H9 (cell line): ENCODE measurements at regions not wholly inside any gene's neighbourhood (a gene's known extent, or its start where the extent isn't known, plus 50 kb on each side); places are given as distances from the start of the nearest gene placed in this dataset.

Experiments
- DNase-seq: peaks from one replicate; pipeline ENCODE4 v3.0.0-alpha.2; 2017
- H2AFZ ChIP-seq: one replicate; pipeline ENCODE4 v1.6.1; 2013; ENCODE audit warnings: mild to moderate bottlenecking, low read length, control low read depth, moderate library complexity
- H2AK5ac ChIP-seq: 2 replicates; pipeline ENCODE4 v1.6.1; 2013; ENCODE audit warnings: low read length, control low read depth, mixed read lengths; ENCODE audit not compliant: insufficient read length
- H2BK120ac ChIP-seq: one replicate; pipeline ENCODE4 v1.6.1; 2013; ENCODE audit warnings: low read depth, mild to moderate bottlenecking, low read length, control low read depth, inconsistent platforms; ENCODE audit not compliant: poor library complexity, severe bottlenecking
- H2BK12ac ChIP-seq: 2 replicates; pipeline ENCODE4 v1.6.1; 2013; ENCODE audit warnings: low read length, control low read depth, mixed read lengths, low read depth; ENCODE audit not compliant: insufficient read length
- H2BK15ac ChIP-seq: 2 replicates; pipeline ENCODE4 v1.6.1; 2013; ENCODE audit warnings: low read depth, low read length, control low read depth
- H2BK20ac ChIP-seq: one replicate; pipeline ENCODE4 v1.6.1; 2013; ENCODE audit warnings: low read depth, mild to moderate bottlenecking, low read length, control low read depth, inconsistent platforms; ENCODE audit not compliant: poor library complexity, severe bottlenecking
- H2BK5ac ChIP-seq: 2 replicates; pipeline ENCODE4 v1.6.1; 2013; ENCODE audit warnings: low read length, control low read depth, mixed read lengths; ENCODE audit not compliant: insufficient read length
- H3K14ac ChIP-seq: 2 replicates; pipeline ENCODE4 v1.6.1; 2013; ENCODE audit warnings: low read length, control low read depth; ENCODE audit not compliant: insufficient read depth
- H3K18ac ChIP-seq: 2 replicates; pipeline ENCODE4 v1.6.1; 2013; ENCODE audit warnings: low read depth, mild to moderate bottlenecking, mixed read lengths, low read length, control low read depth; ENCODE audit not compliant: insufficient read length
- H3K23ac ChIP-seq: 2 replicates; pipeline ENCODE4 v1.6.1; 2013; ENCODE audit warnings: low read length, control low read depth, mixed read lengths, low read depth; ENCODE audit not compliant: insufficient read length
- H3K23me2 ChIP-seq: 2 replicates; pipeline ENCODE4 v1.6.1; 2013; ENCODE audit warnings: low read depth, mild to moderate bottlenecking, mixed read lengths, low read length, control low read depth; ENCODE audit not compliant: insufficient read length, poor library complexity, severe bottlenecking
- H3K27ac ChIP-seq: 2 replicates; pipeline ENCODE4 v1.5.1; 2013; ENCODE audit warnings: low read length, control low read depth, mixed read lengths, low read depth; ENCODE audit not compliant: insufficient read length
- H3K27me3 ChIP-seq: 2 replicates; pipeline ENCODE4 v1.6.1; 2013; ENCODE audit warnings: low read length, control low read depth, inconsistent platforms; ENCODE audit not compliant: insufficient read depth
- H3K4ac ChIP-seq: 2 replicates; pipeline ENCODE4 v1.6.1; 2013; ENCODE audit warnings: low read depth, mild to moderate bottlenecking, control low read depth, inconsistent platforms, low read length, moderate library complexity
- H3K4me1 ChIP-seq: 2 replicates; pipeline ENCODE4 v1.6.1; 2013; ENCODE audit warnings: low read length, control low read depth, inconsistent platforms; ENCODE audit not compliant: insufficient read depth
- H3K4me2 ChIP-seq: 2 replicates; pipeline ENCODE4 v1.6.1; 2013; ENCODE audit warnings: low read length, control low read depth, mixed read lengths; ENCODE audit not compliant: insufficient read length, insufficient read depth
- H3K56ac ChIP-seq: 2 replicates; pipeline ENCODE4 v1.6.1; 2013; ENCODE audit warnings: low read depth, mild to moderate bottlenecking, mixed read lengths, low read length, control low read depth; ENCODE audit not compliant: insufficient read length
- H3K79me1 ChIP-seq: 2 replicates; pipeline ENCODE4 v1.6.1; 2013; ENCODE audit warnings: low read depth, mild to moderate bottlenecking, moderate library complexity, low read length, control low read depth, inconsistent platforms; ENCODE audit not compliant: insufficient read depth, poor library complexity, severe bottlenecking
- H3K79me2 ChIP-seq: 2 replicates; pipeline ENCODE4 v1.6.1; 2013; ENCODE audit warnings: low read length, control low read depth, inconsistent platforms; ENCODE audit not compliant: insufficient read depth
- H3K9ac ChIP-seq: 2 replicates; pipeline ENCODE4 v1.6.1; 2013; ENCODE audit warnings: low read length, control low read depth, mixed read lengths; ENCODE audit not compliant: insufficient read length; ENCODE audit errors: extremely low read depth
- H3K9me3 ChIP-seq: one replicate; pipeline ENCODE4 v1.6.1; 2013; ENCODE audit warnings: low read depth, low read length, inconsistent platforms; ENCODE audit not compliant: control insufficient read depth
- H3T11ph ChIP-seq: one replicate; pipeline ENCODE4 v1.6.1; 2013; ENCODE audit warnings: mild to moderate bottlenecking, low read length, control low read depth, inconsistent platforms
- H4K20me1 ChIP-seq: one replicate; pipeline ENCODE4 v1.6.1; 2013; ENCODE audit not compliant: control insufficient read depth, insufficient read length, insufficient read depth
- H4K5ac ChIP-seq: 2 replicates; pipeline ENCODE4 v1.6.1; 2013; ENCODE audit warnings: low read depth, mild to moderate bottlenecking, mixed read lengths, low read length, control low read depth; ENCODE audit not compliant: insufficient read length
- H4K8ac ChIP-seq: replicated peaks from 2 replicates; pipeline ENCODE4 v1.6.1; 2013; ENCODE audit warnings: low read length, control low read depth, mixed read lengths, low read depth; ENCODE audit not compliant: insufficient read length
- H4K91ac ChIP-seq: 2 replicates; pipeline ENCODE4 v1.6.1; 2013; ENCODE audit warnings: low read depth, mild to moderate bottlenecking, moderate library complexity, mixed read lengths, low read length, control low read depth; ENCODE audit not compliant: insufficient read length
- H3K27ac Mint-ChIP-seq, 3 experiments: 2 replicates in 2 of 3; 3 replicates in 1 of 3; pipeline ENCODE4 v1.8.0; 2020 to 2021; ENCODE audit warnings: mixed read lengths in 3 of 3, mild to moderate bottlenecking in 1 of 3, moderate library complexity in 1 of 3
- H3K27me3 Mint-ChIP-seq: 2 replicates; pipeline ENCODE4 v1.8.0; 2021; ENCODE audit warnings: low read depth, mild to moderate bottlenecking, moderate library complexity, mixed read lengths
- H3K36me3 Mint-ChIP-seq, 3 experiments: 2 replicates in 2 of 3; 3 replicates in 1 of 3; pipeline ENCODE4 v1.8.0; 2020 to 2021; ENCODE audit warnings: low read depth in 3 of 3, mixed read lengths in 3 of 3; ENCODE audit not compliant: insufficient read depth in 1 of 3
- H3K4me1 Mint-ChIP-seq, 2 experiments: 2 replicates each; pipeline ENCODE4 v1.8.0; 2020; ENCODE audit warnings: mixed read lengths in 2 of 2
- H3K4me3 Mint-ChIP-seq, 2 experiments: 2 replicates in 1 of 2; 3 replicates in 1 of 2; pipeline ENCODE4 v1.8.0; 2020 to 2021; ENCODE audit warnings: mild to moderate bottlenecking in 2 of 2, mixed read lengths in 2 of 2, moderate library complexity in 1 of 2
- H3K9me3 Mint-ChIP-seq, 2 experiments: 2 replicates in 1 of 2; 3 replicates in 1 of 2; pipeline ENCODE4 v1.8.0; 2020; ENCODE audit warnings: mild to moderate bottlenecking in 2 of 2, mixed read lengths in 2 of 2, moderate library complexity in 1 of 2
- WGBS: extraction: QIAGEN DNeasy Blood & Tissue Kit; methylation state at CpG from one replicate; pipeline ENCODE4 v1.1.7; 2013; ENCODE audit warnings: missing lambda C conversion rate, low lambda C conversion rate, mixed read lengths; ENCODE audit not compliant: insufficient read length; ENCODE audit errors: extremely low coverage; 5-methylcytosine and 5-hydroxymethylcytosine counted together
- TF ChIP-seq, protein P1 (sequence below): fragments of 200-600 bp; sonication (generic); conservative IDR thresholded peaks from 3 replicates; pipeline ENCODE4 v1.8.0; 2021; ENCODE audit warnings: antibody characterized with exemption, mild to moderate bottlenecking

- H3K14ac ChIP-seq: no peak overlapping the region
- H3K4me3 Mint-ChIP-seq: no peak overlapping the region
Measured at GRCh38 chr5:61257421-61257820, 74.6 kb upstream of the ZSWIM6 start.

More at GRCh38 chr5:61257421-61257820, 74.6 kb upstream of the ZSWIM6 start:
- H3K9me3 Mint-ChIP-seq: no peaks in the 10 kb centered on the region; a peak in 1 of 5 replicates
- H2BK120ac ChIP-seq: no peak overlapping the region
- H3K27ac ChIP-seq: no peak overlapping the region
- H3K4me2 ChIP-seq: no peak overlapping the region
- H3K4me1 Mint-ChIP-seq: peaks cover 0 to 11% of the 10 kb centered on the region in 2 experiments; a peak in 3 of 4 replicates
- TF ChIP-seq, protein P1, sequence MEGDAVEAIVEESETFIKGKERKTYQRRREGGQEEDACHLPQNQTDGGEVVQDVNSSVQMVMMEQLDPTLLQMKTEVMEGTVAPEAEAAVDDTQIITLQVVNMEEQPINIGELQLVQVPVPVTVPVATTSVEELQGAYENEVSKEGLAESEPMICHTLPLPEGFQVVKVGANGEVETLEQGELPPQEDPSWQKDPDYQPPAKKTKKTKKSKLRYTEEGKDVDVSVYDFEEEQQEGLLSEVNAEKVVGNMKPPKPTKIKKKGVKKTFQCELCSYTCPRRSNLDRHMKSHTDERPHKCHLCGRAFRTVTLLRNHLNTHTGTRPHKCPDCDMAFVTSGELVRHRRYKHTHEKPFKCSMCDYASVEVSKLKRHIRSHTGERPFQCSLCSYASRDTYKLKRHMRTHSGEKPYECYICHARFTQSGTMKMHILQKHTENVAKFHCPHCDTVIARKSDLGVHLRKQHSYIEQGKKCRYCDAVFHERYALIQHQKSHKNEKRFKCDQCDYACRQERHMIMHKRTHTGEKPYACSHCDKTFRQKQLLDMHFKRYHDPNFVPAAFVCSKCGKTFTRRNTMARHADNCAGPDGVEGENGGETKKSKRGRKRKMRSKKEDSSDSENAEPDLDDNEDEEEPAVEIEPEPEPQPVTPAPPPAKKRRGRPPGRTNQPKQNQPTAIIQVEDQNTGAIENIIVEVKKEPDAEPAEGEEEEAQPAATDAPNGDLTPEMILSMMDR: no peak
- H4K91ac ChIP-seq: no peak overlapping the region
- no peak overlapping the region for H3K18ac ChIP-seq
- WGBS: no CpG with 5 or more reads among the region's 3 CpGs
- H2BK5ac ChIP-seq: no peak overlapping the region
- H2BK15ac ChIP-seq: no peak overlapping the region
- no peak overlapping the region for H2BK12ac ChIP-seq
- H4K20me1 ChIP-seq: no peaks in the 10 kb centered on the region
- no peaks in the 10 kb centered on the region for H3K27me3 ChIP-seq
- no peak overlapping the region for H3K9ac ChIP-seq
- no peaks in the 10 kb centered on the region for H3K36me3 Mint-ChIP-seq
- H2AK5ac ChIP-seq: no peak overlapping the region
- H3K4ac ChIP-seq: no peak overlapping the region
- H2BK20ac ChIP-seq: no peak overlapping the region
- DNase-seq: no peak
- no peak overlapping the region for H3K56ac ChIP-seq
- no peak overlapping the region for H3T11ph ChIP-seq
- no peaks in the 10 kb centered on the region for H3K9me3 ChIP-seq
- H2AFZ ChIP-seq: no peak overlapping the region
- H3K79me1 ChIP-seq: no peaks in the 10 kb centered on the region
- no peaks in the 10 kb centered on the region for H3K79me2 ChIP-seq
- H3K23me2 ChIP-seq: no peaks in the 10 kb centered on the region
- no peak overlapping the region for H4K5ac ChIP-seq
- no peaks in the 10 kb centered on the region for H3K4me1 ChIP-seq
- no peak overlapping the region for H3K23ac ChIP-seq
- peaks cover 2% of the 10 kb centered on the region; the same call in 1 of the 2 replicates for H3K27me3 Mint-ChIP-seq
- H4K8ac ChIP-seq: no peak overlapping the region
- no peak overlapping the region for H3K27ac Mint-ChIP-seq
